ENCODE measurements at regions not wholly inside any gene's neighbourhood (a gene's known extent, or its start where the extent isn't known, plus 50 kb on each side); places are given as distances from the start of the nearest gene placed in this dataset.

DNA sequence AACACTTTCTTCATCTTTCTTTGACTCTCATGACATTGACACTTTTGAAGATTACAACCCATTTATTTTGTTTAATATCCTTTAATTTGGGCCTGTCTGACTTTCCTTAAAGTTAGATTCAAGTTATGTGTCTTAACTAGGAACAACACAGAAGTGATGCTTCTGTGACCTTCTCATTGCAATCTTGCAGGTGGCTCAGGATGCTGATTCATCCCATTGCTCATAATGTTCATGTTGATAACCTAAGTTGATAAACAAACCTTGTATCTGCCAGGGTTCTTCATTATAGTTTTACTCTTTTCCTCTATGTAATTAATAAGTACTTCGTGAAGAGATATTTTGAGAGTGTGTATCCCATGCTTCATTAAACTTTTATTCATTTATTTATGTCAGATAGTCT, 107.2 kb upstream of the SHB start:
- no peaks in the 10 kb centered on the region for H3K27me3 ChIP-seq (ENCODE audit: low read length)

DNA sequence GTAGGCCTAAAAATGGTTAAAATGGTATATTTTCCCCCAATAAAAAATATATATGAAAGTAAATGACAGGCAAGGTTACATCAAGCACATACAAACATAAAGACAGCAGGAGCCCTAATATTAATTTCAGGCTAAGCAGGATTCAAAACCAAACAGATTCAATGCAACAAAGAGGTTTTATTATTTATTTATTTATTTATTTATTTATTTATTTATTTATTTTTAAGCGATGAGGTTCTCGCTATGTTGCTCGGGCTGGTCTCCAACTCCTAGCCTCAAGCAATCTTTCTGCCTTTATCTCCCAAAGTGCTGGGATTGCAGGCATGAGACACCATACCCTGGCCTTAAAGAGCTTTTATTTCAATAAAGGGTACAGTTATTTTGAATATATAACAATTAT, 106.4 kb upstream of the SHB start:
- H3K36me3 ChIP-seq (ENCODE audit: low read length) = no peaks in the 10 kb centered on the region
- no peak overlapping the region for H3K9ac ChIP-seq (ENCODE audit: low read length)
- H2AFZ ChIP-seq (ENCODE audit: low read depth, low read length, severe bottlenecking) = no peak overlapping the region
- no peaks in the 10 kb centered on the region for H3K9me2 ChIP-seq (replicated peaks; ENCODE audit: insufficient read depth, low read length)
- no peak overlapping the region for H3K27ac ChIP-seq (ENCODE audit: low read depth, low read length)
- H3K27me3 ChIP-seq (ENCODE audit: low read length) = no peaks in the 10 kb centered on the region
- no peaks in the 10 kb centered on the region for H4K20me1 ChIP-seq (ENCODE audit: low read depth, low read length)
- H3K79me2 ChIP-seq (ENCODE audit: insufficient read depth, low read length) = no peaks in the 10 kb centered on the region
- no peak overlapping the region for H3K4me3 ChIP-seq (ENCODE audit: insufficient read depth, low read length, poor library complexity, severe bottlenecking)
- 0 out of 2 replicates have a peak, but pooled peaks cover 5% of the 10 kb centered on the region for H3K9me3 ChIP-seq (ENCODE audit: insufficient read depth, low read length)
- H3F3A ChIP-seq (ENCODE audit: insufficient read depth) = no peaks in the 10 kb centered on the region
- H3K4me2 ChIP-seq (ENCODE audit: low read depth, low read length, poor library complexity, severe bottlenecking) = no peak overlapping the region
- TF ChIP-seq, protein P1, sequence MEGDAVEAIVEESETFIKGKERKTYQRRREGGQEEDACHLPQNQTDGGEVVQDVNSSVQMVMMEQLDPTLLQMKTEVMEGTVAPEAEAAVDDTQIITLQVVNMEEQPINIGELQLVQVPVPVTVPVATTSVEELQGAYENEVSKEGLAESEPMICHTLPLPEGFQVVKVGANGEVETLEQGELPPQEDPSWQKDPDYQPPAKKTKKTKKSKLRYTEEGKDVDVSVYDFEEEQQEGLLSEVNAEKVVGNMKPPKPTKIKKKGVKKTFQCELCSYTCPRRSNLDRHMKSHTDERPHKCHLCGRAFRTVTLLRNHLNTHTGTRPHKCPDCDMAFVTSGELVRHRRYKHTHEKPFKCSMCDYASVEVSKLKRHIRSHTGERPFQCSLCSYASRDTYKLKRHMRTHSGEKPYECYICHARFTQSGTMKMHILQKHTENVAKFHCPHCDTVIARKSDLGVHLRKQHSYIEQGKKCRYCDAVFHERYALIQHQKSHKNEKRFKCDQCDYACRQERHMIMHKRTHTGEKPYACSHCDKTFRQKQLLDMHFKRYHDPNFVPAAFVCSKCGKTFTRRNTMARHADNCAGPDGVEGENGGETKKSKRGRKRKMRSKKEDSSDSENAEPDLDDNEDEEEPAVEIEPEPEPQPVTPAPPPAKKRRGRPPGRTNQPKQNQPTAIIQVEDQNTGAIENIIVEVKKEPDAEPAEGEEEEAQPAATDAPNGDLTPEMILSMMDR (IDR thresholded peaks at IDR 0.05; ENCODE audit: insufficient read depth, low read length, poor library complexity, severe bottlenecking) = no peak
- no peak for TF ChIP-seq EZH2phosphoT487 (conservative IDR thresholded peaks at IDR 0.05; ENCODE audit: low read length)

More for the DNA sequence above, 107.2 kb upstream of the SHB start:
- Histone ChIP-seq H3K9me2 (replicated peaks; ENCODE audit: insufficient read depth, low read length) (no peaks in the 10 kb centered on the region), H2AFZ (ENCODE audit: low read depth, low read length, severe bottlenecking) (no peak overlapping the region), H3K79me2 (ENCODE audit: insufficient read depth, low read length) (no peaks in the 10 kb centered on the region), H3K4me2 (ENCODE audit: low read depth, low read length, poor library complexity, severe bottlenecking) (no peak overlapping the region), H3K4me3 (ENCODE audit: insufficient read depth, low read length, poor library complexity, severe bottlenecking) (no peak overlapping the region), H3F3A (ENCODE audit: insufficient read depth) (no peaks in the 10 kb centered on the region), H3K9me3 (ENCODE audit: insufficient read depth, low read length) (no peaks in the 10 kb centered on the region), H3K9ac (ENCODE audit: low read length) (no peak overlapping the region), H3K27ac (ENCODE audit: low read depth, low read length) (no peak overlapping the region), H3K36me3 (ENCODE audit: low read length) (no peaks in the 10 kb centered on the region), H4K20me1 (ENCODE audit: low read depth, low read length) (no peaks in the 10 kb centered on the region)
- TF ChIP-seq EZH2phosphoT487 (conservative IDR thresholded peaks at IDR 0.05; ENCODE audit: low read length) = no peak
- TF ChIP-seq, protein P1 (IDR thresholded peaks at IDR 0.05; ENCODE audit: insufficient read depth, low read length, poor library complexity, severe bottlenecking) = no peak

DNA sequence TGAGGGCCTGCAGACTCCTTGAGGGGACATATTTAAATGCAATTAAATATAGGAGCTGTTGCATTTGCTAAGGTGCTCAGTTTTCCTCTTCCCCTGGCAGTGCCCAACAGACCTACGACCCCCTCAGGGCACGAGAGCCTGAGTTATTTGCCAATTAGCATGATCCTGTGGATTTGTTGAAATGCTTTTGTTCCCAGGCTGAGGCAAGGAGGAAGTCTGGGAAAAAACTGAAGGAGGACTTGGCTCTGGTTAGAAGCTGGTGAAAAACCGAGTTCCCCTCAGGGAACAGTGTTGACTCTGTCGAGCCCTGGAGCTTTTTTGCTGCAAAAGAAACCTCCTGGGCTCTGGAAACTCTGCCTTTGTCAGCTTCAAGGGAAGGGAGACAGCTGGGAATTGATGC, 103.6 kb upstream of the SHB start:
- Histone ChIP-seq H4K20me1 (ENCODE audit: low read depth, low read length) (no peaks in the 10 kb centered on the region), H3K27me3 (ENCODE audit: low read length) (no peaks in the 10 kb centered on the region), H3K27ac (ENCODE audit: low read depth, low read length) (no peak overlapping the region), H3K9me3 (ENCODE audit: insufficient read depth, low read length) (0 out of 2 replicates have a peak, but pooled peaks cover 7% of the 10 kb centered on the region), H3K9me2 (replicated peaks; ENCODE audit: insufficient read depth, low read length) (no peaks in the 10 kb centered on the region), H3F3A (ENCODE audit: insufficient read depth) (no peaks in the 10 kb centered on the region), H2AFZ (ENCODE audit: low read depth, low read length, severe bottlenecking) (no peak overlapping the region), H3K9ac (ENCODE audit: low read length) (no peak overlapping the region), H3K4me2 (ENCODE audit: low read depth, low read length, poor library complexity, severe bottlenecking) (no peak overlapping the region), H3K4me3 (ENCODE audit: insufficient read depth, low read length, poor library complexity, severe bottlenecking) (no peak overlapping the region), H3K79me2 (ENCODE audit: insufficient read depth, low read length) (no peaks in the 10 kb centered on the region), H3K36me3 (ENCODE audit: low read length) (no peaks in the 10 kb centered on the region)
- no peak for TF ChIP-seq EZH2phosphoT487 (conservative IDR thresholded peaks at IDR 0.05; ENCODE audit: low read length)
- TF ChIP-seq, protein P1 (IDR thresholded peaks at IDR 0.05; ENCODE audit: insufficient read depth, low read length, poor library complexity, severe bottlenecking) = no peak

Data from SU-DHL-6 (cell line).